Ovary (tissue), 7 donors: ENCODE measurements at regions not wholly inside any gene's neighbourhood (a gene's known extent, or its start where the extent isn't known, plus 50 kb on each side); places are given as distances from the start of the nearest gene placed in this dataset.
A peak's percentile ranks its signal among the peaks of the same experiment; 100 is the strongest.

Source experiments
- DNase-seq, 5 donors: peaks; one replicate each; pipeline ENCODE4 v3.0.0-alpha.2; 2019 to 2020
- H3K27ac ChIP-seq, 2 donors: fragments of 200-600 bp; one replicate each; pipeline versions ENCODE4 v1.5.1 to v1.8.0; 2019 to 2022
- H3K27me3 ChIP-seq: fragments of 200-600 bp; one replicate; pipeline ENCODE4 v1.8.0; 2022
- H3K36me3 ChIP-seq: fragments of 200-600 bp; sonication (generic); one replicate; pipeline ENCODE4 v1.5.1; 2019
- H3K4me1 ChIP-seq: one replicate; pipeline ENCODE4 v1.8.1; 2013; ENCODE audit warnings: mild to moderate bottlenecking, moderate library complexity; ENCODE audit not compliant: insufficient read depth
- H3K4me3 ChIP-seq: fragments of 200-600 bp; sonication (generic); one replicate; pipeline ENCODE4 v1.5.1; 2017
- H3K9me3 ChIP-seq, 2 donors: fragments of 200-600 bp in 1 of 2; sonication (generic) in 1 of 2; one replicate each; pipeline versions ENCODE4 v1.5.1 to v1.8.1; 2013 to 2019; ENCODE audit warnings: mild to moderate bottlenecking in 1 of 2, moderate library complexity in 1 of 2
- EP300 ChIP-seq: sonication (generic); formaldehyde crosslinking; IDR thresholded peaks from one replicate; pipeline ENCODE4 v1.6.1; 2017; ENCODE audit warnings: antibody characterized with exemption
- POLR2A ChIP-seq: fragments of 450-650 bp; IDR thresholded peaks from one replicate; pipeline ENCODE4 v1.6.1; 2017; ENCODE audit warnings: antibody characterized with exemption, mild to moderate bottlenecking, moderate library complexity
- WGBS, 3 donors: extraction: QIAGEN DNeasy Blood & Tissue Kit in 1 of 3; methylation state at CpG; one replicate each; pipeline versions ENCODE4 v1.1.5 to v1.1.7; 2013 to 2017; 5-methylcytosine and 5-hydroxymethylcytosine counted together
- intact Hi-C, 4 donors: fragments of 100-400 bp; cut with DNase I; formaldehyde crosslinking; loops; one replicate each; pipeline versions ENCODE4 v1.11.0 to v1.15.1; 2022 to 2023
- TF ChIP-seq, protein P1 (sequence below), 3 donors: fragments of 450-650 bp in 2 of 3; fragments of 200-600 bp in 1 of 3; IDR thresholded peaks; one replicate each; pipeline versions ENCODE4 v1.5.1 to v1.8.0; 2016 to 2022; ENCODE audit warnings: antibody characterized with exemption in 3 of 3, mild to moderate bottlenecking in 1 of 3
- donor health status: DM: no; HTN: no; CAD: no; lungs with moderate emphysema.
- donor health status: DM: no; HTN: no; CAD: no.
- donor health status: Bipolar disorder and iron deficiency.
- donor health status: DM: no; HTN: no; CAD: no.
- donor health status: DM: yes; HTN: yes; CAD: no.

DNA sequence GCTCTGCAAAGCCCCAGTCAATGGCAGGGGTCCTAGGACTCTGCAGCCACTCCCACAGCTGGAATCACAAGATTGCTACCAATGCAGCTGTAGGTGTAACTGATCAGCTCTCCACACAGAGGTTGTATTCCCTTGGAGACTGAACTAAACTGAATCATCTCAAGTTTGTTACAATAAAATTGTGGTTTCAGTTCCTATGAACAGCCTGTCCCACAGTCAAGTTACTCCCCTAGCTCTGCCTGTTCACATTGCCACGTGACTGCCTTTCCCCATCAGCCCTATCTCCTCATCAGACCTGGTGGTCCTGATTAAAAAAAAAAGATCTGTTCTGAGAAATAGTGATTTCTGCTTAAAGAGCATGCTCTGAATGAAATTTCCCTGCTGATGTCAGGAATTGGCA lies 287.9 kb upstream of the NBEA start:
- TF ChIP-seq POLR2A = no peak
- no peak for TF ChIP-seq EP300
- TF ChIP-seq, protein P1, sequence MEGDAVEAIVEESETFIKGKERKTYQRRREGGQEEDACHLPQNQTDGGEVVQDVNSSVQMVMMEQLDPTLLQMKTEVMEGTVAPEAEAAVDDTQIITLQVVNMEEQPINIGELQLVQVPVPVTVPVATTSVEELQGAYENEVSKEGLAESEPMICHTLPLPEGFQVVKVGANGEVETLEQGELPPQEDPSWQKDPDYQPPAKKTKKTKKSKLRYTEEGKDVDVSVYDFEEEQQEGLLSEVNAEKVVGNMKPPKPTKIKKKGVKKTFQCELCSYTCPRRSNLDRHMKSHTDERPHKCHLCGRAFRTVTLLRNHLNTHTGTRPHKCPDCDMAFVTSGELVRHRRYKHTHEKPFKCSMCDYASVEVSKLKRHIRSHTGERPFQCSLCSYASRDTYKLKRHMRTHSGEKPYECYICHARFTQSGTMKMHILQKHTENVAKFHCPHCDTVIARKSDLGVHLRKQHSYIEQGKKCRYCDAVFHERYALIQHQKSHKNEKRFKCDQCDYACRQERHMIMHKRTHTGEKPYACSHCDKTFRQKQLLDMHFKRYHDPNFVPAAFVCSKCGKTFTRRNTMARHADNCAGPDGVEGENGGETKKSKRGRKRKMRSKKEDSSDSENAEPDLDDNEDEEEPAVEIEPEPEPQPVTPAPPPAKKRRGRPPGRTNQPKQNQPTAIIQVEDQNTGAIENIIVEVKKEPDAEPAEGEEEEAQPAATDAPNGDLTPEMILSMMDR (IDR thresholded peaks at IDR 0.05) = no peak
- no peaks in the 10 kb centered on the region for H3K4me1 ChIP-seq
- no peaks in the 10 kb centered on the region for H3K9me3 ChIP-seq
- H3K27ac ChIP-seq = no peak overlapping the region
- no peak for DNase-seq
- H3K4me3 ChIP-seq = no peak overlapping the region
- H3K36me3 ChIP-seq = no peaks in the 10 kb centered on the region
- WGBS, 3 donors = 17 to 45% (median 31%) methylated on average over 1 of the region's 1 CpG
- intact Hi-C loops = no loop called here
- H3K27me3 ChIP-seq = no peaks in the 10 kb centered on the region

DNA sequence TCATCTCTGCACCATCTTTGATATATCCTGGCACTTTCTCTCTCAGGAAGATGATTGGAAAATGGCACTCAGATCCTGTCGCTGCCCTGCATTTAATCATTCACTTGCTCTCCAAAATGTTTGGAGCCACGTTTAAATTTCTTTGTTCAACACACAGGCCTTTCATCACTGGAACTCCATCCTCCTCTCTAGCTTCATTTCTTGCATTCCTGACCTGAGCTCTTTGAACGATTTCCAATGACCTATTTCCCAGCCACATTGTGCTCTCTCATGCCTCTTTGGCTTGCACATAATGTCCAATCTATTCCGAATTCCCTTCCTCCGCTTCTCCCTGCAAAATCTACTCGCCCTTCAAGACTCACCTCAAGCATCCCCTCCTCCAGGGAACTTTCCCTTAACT lies 287.4 kb upstream of the NBEA start:
- no peaks in the 10 kb centered on the region for H3K27me3 ChIP-seq
- 40 to 56% (median 45%) methylated on average over 6 of the region's 6 CpGs for WGBS, 3 donors
- no peaks in the 10 kb centered on the region for H3K36me3 ChIP-seq
- H3K4me1 ChIP-seq = no peaks in the 10 kb centered on the region
- intact Hi-C loops = no loop called here
- no peak overlapping the region for H3K4me3 ChIP-seq
- TF ChIP-seq, protein P1 (IDR thresholded peaks at IDR 0.05) = no peak
- TF ChIP-seq POLR2A = peak; percentile 10
- TF ChIP-seq EP300 = no peak
- H3K9me3 ChIP-seq = no peaks in the 10 kb centered on the region
- no peak overlapping the region for H3K27ac ChIP-seq
- no peak for DNase-seq

DNA sequence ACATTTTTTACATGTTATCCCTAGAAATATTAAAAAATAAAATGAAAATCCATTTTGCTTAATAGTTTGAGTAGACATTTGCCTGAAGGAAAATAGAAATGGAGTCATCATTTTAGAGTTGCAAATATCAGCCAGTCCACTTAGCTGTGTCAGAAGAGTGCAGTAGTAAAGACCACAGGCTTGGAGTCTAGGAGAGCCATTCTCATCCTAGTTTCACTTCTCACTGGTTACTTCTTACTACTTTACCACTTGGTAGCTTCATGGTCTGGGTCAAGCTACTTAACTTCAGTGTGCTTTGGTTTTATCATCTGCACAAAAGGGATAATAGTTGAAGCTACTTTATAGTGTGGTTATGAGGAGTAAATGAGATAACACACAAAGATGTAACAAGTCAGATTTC lies 286.5 kb upstream of the NBEA start:
- DNase-seq = no peak
- no peaks in the 10 kb centered on the region for H3K27me3 ChIP-seq
- no peak overlapping the region for H3K27ac ChIP-seq
- no peaks in the 10 kb centered on the region for H3K36me3 ChIP-seq
- H3K9me3 ChIP-seq = no peaks in the 10 kb centered on the region
- H3K4me1 ChIP-seq = no peaks in the 10 kb centered on the region
- intact Hi-C loops = no loop called here
- TF ChIP-seq, protein P1 (IDR thresholded peaks at IDR 0.05) = no peak
- TF ChIP-seq EP300 (no peak), POLR2A (no peak)
- no peak overlapping the region for H3K4me3 ChIP-seq

DNA sequence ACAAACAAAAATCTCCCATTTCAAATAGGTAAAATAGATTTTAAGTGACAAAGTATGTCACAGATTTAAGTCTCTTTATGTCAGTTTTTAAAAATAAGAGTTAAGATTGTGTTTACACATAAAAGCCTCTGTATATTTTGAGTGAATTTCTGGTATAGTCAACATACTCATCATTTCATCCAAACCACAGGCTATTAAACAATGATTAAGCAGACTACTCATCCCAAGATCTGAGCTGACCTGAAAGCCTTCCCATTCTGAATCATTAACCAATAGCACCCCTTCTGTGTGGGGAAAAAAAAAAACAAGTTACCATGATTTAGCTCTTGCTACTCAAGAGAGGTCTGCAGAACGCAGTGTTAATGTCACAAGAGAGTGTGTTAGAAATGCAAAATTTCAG lies 284.4 kb upstream of the NBEA start:
- H3K36me3 ChIP-seq = no peaks in the 10 kb centered on the region
- no peak for DNase-seq
- no peak overlapping the region for H3K4me3 ChIP-seq
- H3K27ac ChIP-seq = no peak overlapping the region
- TF ChIP-seq, protein P1 (IDR thresholded peaks at IDR 0.05) = no peak
- no peak for TF ChIP-seq EP300
- TF ChIP-seq POLR2A = no peak
- no peaks in the 10 kb centered on the region for H3K27me3 ChIP-seq
- H3K9me3 ChIP-seq = no peaks in the 10 kb centered on the region
- H3K4me1 ChIP-seq = no peaks in the 10 kb centered on the region
- WGBS, 3 donors = 67 to 81% (median 81%) methylated on average over 1 of the region's 1 CpG
- intact Hi-C loops = no loop called here
